Brain microvascular endothelial cell (primary cell): ENCODE measurements at regions not wholly inside any gene's neighbourhood (a gene's known extent, or its start where the extent isn't known, plus 50 kb on each side); places are given as distances from the start of the nearest gene placed in this dataset.

Experiments used
- DNase-seq: peaks from one replicate; pipeline ENCODE4 v3.0.0-alpha.2; 2020
- H3K27ac ChIP-seq: fragments of 250-450 bp; sonication (Bioruptor Pico); 2 replicates; pipeline ENCODE4 v1.5.1; 2020; ENCODE audit warnings: mild to moderate bottlenecking, moderate library complexity
- H3K27me3 ChIP-seq: fragments of 250-450 bp; sonication (Bioruptor Pico); replicated peaks from 2 replicates; pipeline ENCODE4 v1.5.1; 2020; ENCODE audit warnings: mild to moderate bottlenecking
- H3K36me3 ChIP-seq: fragments of 250-450 bp; sonication (Bioruptor Pico); replicated peaks from 2 replicates; pipeline ENCODE4 v1.5.1; 2020; ENCODE audit warnings: mild to moderate bottlenecking
- H3K4me3 ChIP-seq: 2 replicates; pipeline ENCODE4 v1.5.1; 2011; ENCODE audit warnings: low read depth, mild to moderate bottlenecking, control low read depth, low read length, moderate library complexity
- CTCF ChIP-seq: IDR thresholded peaks from 2 replicates; pipeline ENCODE4 v1.5.1; 2011; ENCODE audit warnings: low read depth, mild to moderate bottlenecking, moderate library complexity, low read length, control low read depth, inconsistent platforms; ENCODE audit errors: missing control alignments
- in situ Hi-C: cut with HindIII; loops from 2 replicates; pipeline ENCODE4 v1.10.0; 2017; ENCODE audit warnings: low sequenced_read_pairs, low pct_ligation_motif_present

DNA sequence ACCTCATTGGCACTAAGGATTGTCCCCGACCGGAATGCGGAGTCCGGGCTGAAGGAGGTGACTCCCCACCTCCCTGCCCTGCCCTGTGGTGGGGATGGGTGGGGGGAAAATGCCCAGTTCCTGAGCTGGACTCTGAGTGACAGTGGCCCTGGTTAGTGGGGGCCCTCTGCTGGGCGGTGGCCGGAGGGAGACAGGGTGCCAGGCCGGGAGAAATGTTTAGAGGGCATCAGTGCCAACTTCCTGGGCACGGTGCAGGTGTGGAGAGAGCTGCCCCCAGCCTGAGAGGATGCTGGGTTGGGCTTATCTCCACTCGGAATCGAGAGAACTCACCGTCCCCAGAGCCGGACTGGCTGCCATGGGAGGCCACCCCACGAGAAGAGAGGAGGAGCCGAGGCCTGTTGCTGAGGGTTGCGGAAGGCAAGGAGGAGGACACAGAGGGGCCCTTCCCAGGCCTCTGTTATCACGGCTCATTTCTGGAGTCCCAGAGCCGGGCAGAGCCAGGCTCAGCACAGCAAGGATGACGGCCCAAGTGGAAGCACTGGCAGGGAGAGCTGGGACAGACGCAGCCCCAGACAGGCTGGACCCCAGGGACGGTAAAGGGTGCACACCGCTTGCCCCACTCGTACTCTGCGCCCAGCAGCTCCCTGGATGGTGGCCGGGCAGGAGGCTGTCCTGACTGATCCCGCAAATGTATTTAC lies 156.7 kb downstream of the KIF26A start:
- Histone ChIP-seq H3K27ac (no peak overlapping the region), H3K27me3 (no peaks in the 10 kb centered on the region), H3K36me3 (no peaks in the 10 kb centered on the region), H3K4me3 (no peak overlapping the region)
- in situ Hi-C loops = no loop called here
- no peak for TF ChIP-seq CTCF
- no peak for DNase-seq

GRCh38 chr14:104295681-104296387 lies 157.4 kb downstream of the KIF26A start:
- H3K36me3 ChIP-seq = no peaks in the 10 kb centered on the region
- H3K27ac ChIP-seq = no peak overlapping the region
- H3K27me3 ChIP-seq = no peaks in the 10 kb centered on the region
- DNase-seq = no peak
- H3K4me3 ChIP-seq = no peak overlapping the region
- no peak for TF ChIP-seq CTCF
- in situ Hi-C loops = no loop called here

GRCh38 chr14:104296388-104297312 lies 158.3 kb downstream of the KIF26A start:
- Histone ChIP-seq H3K27me3 (no peaks in the 10 kb centered on the region), H3K36me3 (no peaks in the 10 kb centered on the region), H3K27ac (no peak overlapping the region), H3K4me3 (no peak overlapping the region)
- in situ Hi-C loops = no loop called here
- no peak for DNase-seq
- no peak for TF ChIP-seq CTCF

DNA sequence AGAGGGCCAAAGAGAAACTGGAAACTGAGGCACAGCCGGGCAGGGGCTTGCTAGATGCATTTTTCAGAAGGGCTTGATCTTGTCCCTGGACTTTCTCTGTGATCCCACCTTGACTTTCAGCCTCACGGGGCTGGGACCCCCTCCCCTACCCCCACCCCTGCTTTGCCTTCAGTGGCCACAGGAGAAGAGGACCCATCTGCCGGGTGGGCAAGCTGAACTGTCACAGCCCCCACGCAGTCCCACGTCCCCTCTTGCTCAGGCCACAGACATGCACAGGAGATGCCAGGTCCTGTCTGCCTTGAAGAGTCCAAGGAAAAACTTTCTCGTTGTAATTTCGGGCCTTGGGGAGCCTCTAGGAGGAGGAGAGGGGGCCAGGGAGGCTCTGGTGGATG lies 158.9 kb downstream of the KIF26A start:
- no peak for DNase-seq
- no peak for TF ChIP-seq CTCF
- Histone ChIP-seq H3K36me3 (no peaks in the 10 kb centered on the region), H3K4me3 (no peak overlapping the region), H3K27me3 (no peaks in the 10 kb centered on the region), H3K27ac (no peak overlapping the region)
- in situ Hi-C loops = no loop called here

DNA sequence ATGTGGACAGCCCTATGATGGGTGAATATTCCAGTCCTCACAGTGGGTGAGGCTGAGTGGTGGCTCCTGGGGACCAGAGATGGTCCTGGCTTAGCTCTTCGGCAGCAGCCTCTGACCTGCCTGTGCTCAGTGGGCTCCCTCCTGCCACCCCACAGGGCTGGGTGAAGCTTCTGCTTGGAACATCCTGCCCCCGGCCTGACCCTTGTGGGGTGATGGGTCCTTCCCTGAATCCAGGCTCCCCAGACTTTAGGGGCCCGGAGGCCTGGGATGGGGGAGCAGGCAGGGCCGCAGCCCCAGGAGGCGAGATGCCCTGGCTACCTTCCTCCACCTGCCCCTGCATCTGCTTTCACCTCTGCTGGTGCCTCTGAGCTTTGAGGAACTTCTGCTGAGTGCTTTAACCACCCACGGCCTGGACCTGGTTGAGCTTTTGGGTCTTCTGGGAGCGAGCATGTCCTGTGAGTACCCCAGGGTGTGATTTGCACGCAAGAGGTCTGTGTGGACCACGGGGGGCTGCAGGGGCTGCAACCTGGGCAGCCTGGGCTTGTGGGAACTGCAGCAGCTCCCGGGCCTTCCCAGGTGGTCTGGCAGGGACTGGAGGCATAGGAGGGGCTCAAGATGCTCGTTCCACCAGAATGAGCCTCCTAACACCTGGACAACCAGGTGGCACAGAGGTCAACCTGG lies 159.5 kb downstream of the KIF26A start:
- no peak overlapping the region for H3K4me3 ChIP-seq
- no peaks in the 10 kb centered on the region for H3K36me3 ChIP-seq
- no peaks in the 10 kb centered on the region for H3K27me3 ChIP-seq
- DNase-seq = no peak
- TF ChIP-seq CTCF = no peak
- H3K27ac ChIP-seq = no peak overlapping the region
- in situ Hi-C loops = no loop called here
